A549 (cell line): ENCODE measurements at regions not wholly inside any gene's neighbourhood (a gene's known extent, or its start where the extent isn't known, plus 50 kb on each side); places are given as distances from the start of the nearest gene placed in this dataset.

Experiments used
- CTCF ChIP-seq: fragments of >200 bp; sonication (Bioruptor Twin); formaldehyde crosslinking; IDR thresholded peaks from 3 replicates; pipeline ENCODE4 v1.5.1; 2016
- EP300 ChIP-seq, 2 experiments: fragments of >200 bp; sonication (Bioruptor Twin); formaldehyde crosslinking; IDR thresholded peaks; 2 replicates in 1 of 2; 3 replicates in 1 of 2; pipeline ENCODE4 v1.6.1; 2016 to 2017
- MAX ChIP-seq: IDR thresholded peaks from 2 replicates; pipeline ENCODE4 v1.6.1; 2012
- MYC ChIP-seq: IDR thresholded peaks from 2 replicates; pipeline ENCODE4 v1.6.1; 2012; ENCODE audit warnings: mild to moderate bottlenecking, inconsistent platforms, low read length, improper control_type of control experiment, borderline replicate concordance
- PBX3 ChIP-seq: IDR thresholded peaks from 2 replicates; pipeline ENCODE4 v1.6.1; 2012
- POLR2A ChIP-seq: IDR thresholded peaks from 2 replicates; pipeline ENCODE4 v1.6.1; 2012; ENCODE audit warnings: mild to moderate bottlenecking, low read length
- RCOR1 ChIP-seq: fragments of 150-350 bp; IDR thresholded peaks from 2 replicates; pipeline ENCODE4 v1.6.1; 2014; ENCODE audit warnings: antibody characterized with exemption, low read length, low read depth
- SMC3 ChIP-seq: fragments of >200 bp; sonication (Bioruptor Twin); formaldehyde crosslinking; IDR thresholded peaks from 3 replicates; pipeline ENCODE4 v1.6.1; 2018; ENCODE audit warnings: inconsistent platforms

GRCh38 chr14:59086241-59086882 lies 102.1 kb upstream of the DAAM1 start:
- TF ChIP-seq POLR2A (no peak), CTCF (no peak), MYC (no peak), EP300 (IDR thresholded peaks at IDR 0.05) (no peak), SMC3 (no peak), RCOR1 (no peak), PBX3 (no peak), MAX (no peak)
